Mesenchymal stem cell (in vitro differentiated cells and primary cell): ENCODE measurements at regions not wholly inside any gene's neighbourhood (a gene's known extent, or its start where the extent isn't known, plus 50 kb on each side); places are given as distances from the start of the nearest gene placed in this dataset.
A peak's percentile ranks its signal among the peaks of the same experiment; 100 is the strongest.

ENCODE experiments used
- DNase-seq: peaks from one replicate; pipeline ENCODE4 v3.0.0-alpha.2; 2013
- H2AFZ ChIP-seq: one replicate; pipeline ENCODE4 v1.6.1; 2013; ENCODE audit warnings: low read depth, mild to moderate bottlenecking, control low read depth, inconsistent platforms, low read length, moderate library complexity
- H2AK5ac ChIP-seq: 2 replicates; pipeline ENCODE4 v1.6.1; 2013; ENCODE audit warnings: low read length, moderate library complexity, mild to moderate bottlenecking, inconsistent platforms; ENCODE audit not compliant: severe bottlenecking
- H2BK120ac ChIP-seq: one replicate; pipeline ENCODE4 v1.6.1; 2013; ENCODE audit warnings: low read depth, mild to moderate bottlenecking, inconsistent platforms, low read length, moderate library complexity
- H2BK12ac ChIP-seq, 2 experiments: one replicate each; pipeline ENCODE4 v1.6.1; 2013; ENCODE audit warnings: inconsistent platforms in 2 of 2, low read length in 2 of 2, mild to moderate bottlenecking in 2 of 2, moderate library complexity in 2 of 2, control low read depth in 1 of 2
- H2BK15ac ChIP-seq: one replicate; pipeline ENCODE4 v1.6.1; 2013; ENCODE audit warnings: mild to moderate bottlenecking, low read depth, inconsistent platforms; ENCODE audit not compliant: poor library complexity, severe bottlenecking
- H2BK5ac ChIP-seq: 2 replicates; pipeline ENCODE4 v1.6.1; 2013; ENCODE audit warnings: low read depth, mild to moderate bottlenecking, low read length, control low read depth, inconsistent platforms; ENCODE audit not compliant: poor library complexity, severe bottlenecking
- H3K14ac ChIP-seq, 2 experiments: one replicate each; pipeline ENCODE4 v1.6.1; 2013; ENCODE audit warnings: inconsistent platforms in 2 of 2, low read length in 2 of 2, control low read depth in 1 of 2, mild to moderate bottlenecking in 1 of 2, moderate library complexity in 1 of 2
- H3K18ac ChIP-seq, 2 experiments: one replicate each; pipeline ENCODE4 v1.6.1; 2013; ENCODE audit warnings: inconsistent platforms in 2 of 2, low read length in 2 of 2, control low read depth in 1 of 2, low read depth in 1 of 2, mild to moderate bottlenecking in 1 of 2
- H3K23ac ChIP-seq, 2 experiments: one replicate each; pipeline ENCODE4 v1.6.1; 2013; ENCODE audit warnings: inconsistent platforms in 2 of 2, low read length in 2 of 2, mild to moderate bottlenecking in 2 of 2, moderate library complexity in 2 of 2, control low read depth in 1 of 2
- H3K27ac ChIP-seq: 2 replicates; pipeline ENCODE4 v1.5.1; 2013; ENCODE audit warnings: mild to moderate bottlenecking, moderate library complexity, low read length, control low read depth, inconsistent platforms; ENCODE audit not compliant: poor library complexity, severe bottlenecking
- H3K27me3 ChIP-seq, 2 experiments: 2 replicates each; pipeline versions ENCODE4 v1.6.1 to v1.7.0; 2013; ENCODE audit warnings: low read length in 2 of 2, mild to moderate bottlenecking in 2 of 2, moderate library complexity in 2 of 2, control low read depth in 1 of 2, inconsistent platforms in 1 of 2; ENCODE audit not compliant: control insufficient read depth in 1 of 2, insufficient read depth in 1 of 2
- H3K36me3 ChIP-seq, 2 experiments: 2 replicates each; pipeline versions ENCODE4 v1.6.1 to v1.7.0; 2013; ENCODE audit warnings: low read length in 2 of 2, control low read depth in 1 of 2, inconsistent platforms in 1 of 2, low read depth in 1 of 2, mild to moderate bottlenecking in 1 of 2; ENCODE audit not compliant: insufficient read depth in 2 of 2, control insufficient read depth in 1 of 2
- H3K4ac ChIP-seq, 2 experiments: one replicate each; pipeline ENCODE4 v1.6.1; 2013; ENCODE audit warnings: inconsistent platforms in 2 of 2, low read length in 2 of 2, mild to moderate bottlenecking in 2 of 2, moderate library complexity in 2 of 2, control low read depth in 1 of 2, low read depth in 1 of 2
- H3K4me1 ChIP-seq: 2 replicates; pipeline ENCODE4 v1.6.1; 2013; ENCODE audit warnings: low read depth, low read length, control low read depth; ENCODE audit not compliant: control insufficient read depth, insufficient read depth
- H3K4me2 ChIP-seq: 2 replicates; pipeline ENCODE4 v1.6.1; 2013; ENCODE audit warnings: low read length, mild to moderate bottlenecking, inconsistent platforms; ENCODE audit not compliant: poor library complexity, severe bottlenecking
- H3K4me3 ChIP-seq, 2 experiments: 2 replicates each; pipeline versions ENCODE4 v1.5.1 to v1.7.0; 2013; ENCODE audit warnings: low read length in 2 of 2, mild to moderate bottlenecking in 2 of 2, control low read depth in 1 of 2, low read depth in 1 of 2; ENCODE audit not compliant: insufficient read depth in 1 of 2
- H3K79me1 ChIP-seq: replicated peaks from 2 replicates; pipeline ENCODE4 v1.6.1; 2013; ENCODE audit warnings: mild to moderate bottlenecking, control low read depth, low read length, inconsistent platforms; ENCODE audit not compliant: poor library complexity, severe bottlenecking
- H3K9ac ChIP-seq: 2 replicates; pipeline ENCODE4 v1.7.0; 2013; ENCODE audit warnings: mild to moderate bottlenecking, low read length, moderate library complexity
- H3K9me3 ChIP-seq: 2 replicates; pipeline ENCODE4 v1.7.0; 2013; ENCODE audit warnings: mild to moderate bottlenecking, low read length; ENCODE audit not compliant: control insufficient read depth
- H4K8ac ChIP-seq: one replicate; pipeline ENCODE4 v1.6.1; 2013; ENCODE audit warnings: inconsistent platforms, mild to moderate bottlenecking, low read length, moderate library complexity
- H4K91ac ChIP-seq: one replicate; pipeline ENCODE4 v1.6.1; 2013; ENCODE audit warnings: mild to moderate bottlenecking, low read length, inconsistent platforms
- WGBS: methylation state at CpG from one replicate; pipeline ENCODE4 v1.1.7; 2013; ENCODE audit warnings: mixed read lengths; 5-methylcytosine and 5-hydroxymethylcytosine counted together

- H2BK5ac ChIP-seq: no peak overlapping the region
- no peaks in the 10 kb centered on the region for H3K36me3 ChIP-seq
- no peak for DNase-seq
- no peak overlapping the region for H3K4me2 ChIP-seq
- no CpG with 5 or more reads among the region's 1 CpG for WGBS
- no peaks in the 10 kb centered on the region for H3K79me1 ChIP-seq
- no peaks in the 10 kb centered on the region for H3K9me3 ChIP-seq
- H3K27ac ChIP-seq: no peak overlapping the region
- no peak overlapping the region for H2BK120ac ChIP-seq
- no peak overlapping the region for H2BK15ac ChIP-seq
- no peak overlapping the region for H3K18ac ChIP-seq
- H3K9ac ChIP-seq: no peak overlapping the region
- H3K14ac ChIP-seq: no peak overlapping the region
- H3K4ac ChIP-seq: no peak overlapping the region
- no peak overlapping the region for H3K4me3 ChIP-seq
- H3K27me3 ChIP-seq: peaks cover 0 to 4% of the 10 kb centered on the region in 2 experiments
- no peak overlapping the region for H3K23ac ChIP-seq
- no peak overlapping the region for H4K91ac ChIP-seq
- peaks cover 6% of the 10 kb centered on the region for H3K4me1 ChIP-seq
- H4K8ac ChIP-seq: no peak overlapping the region
- no peak overlapping the region for H2AFZ ChIP-seq
- no peak overlapping the region for H2BK12ac ChIP-seq
- no peak overlapping the region for H2AK5ac ChIP-seq
Observed at GRCh38 chr6:151166180-151166579, 73.6 kb upstream of the AKAP12 start.

- Histone ChIP-seq H3K27ac (no peak overlapping the region), H3K14ac (no peak overlapping the region), H4K8ac (no peak overlapping the region), H2AFZ (no peak overlapping the region), H3K4me3 (no peak overlapping the region), H3K23ac (no peak overlapping the region), H2AK5ac (no peak overlapping the region), H2BK12ac (no peak overlapping the region), H3K4ac (no peak overlapping the region), H3K4me2 (no peak overlapping the region), H2BK120ac (no peak overlapping the region), H3K79me1 (no peaks in the 10 kb centered on the region), H2BK5ac (no peak overlapping the region), H3K9ac (no peak overlapping the region), H3K27me3 (no peaks in the 10 kb centered on the region), H3K9me3 (no peaks in the 10 kb centered on the region), H2BK15ac (no peak overlapping the region), H3K36me3 (no peaks in the 10 kb centered on the region), H3K18ac (no peak overlapping the region), H3K4me1 (peaks cover 2% of the 10 kb centered on the region), H4K91ac (no peak overlapping the region)
- WGBS: 89% methylated on average over 7 of the region's 7 CpGs
- no peak for DNase-seq
Observed at GRCh38 chr6:151167034-151167433, 72.7 kb upstream of the AKAP12 start.

- Histone ChIP-seq H3K4me2 (no peak overlapping the region), H2AFZ (no peak overlapping the region), H3K4ac (no peak overlapping the region), H2BK15ac (no peak overlapping the region), H3K79me1 (no peaks in the 10 kb centered on the region), H3K27me3 (no peaks in the 10 kb centered on the region), H3K18ac (no peak overlapping the region), H4K8ac (no peak overlapping the region), H3K4me3 (no peak overlapping the region), H3K14ac (no peak overlapping the region), H3K4me1 (no peaks in the 10 kb centered on the region), H2BK5ac (no peak overlapping the region), H3K23ac (no peak overlapping the region), H2BK12ac (no peak overlapping the region), H2AK5ac (peak overlapping the region; percentile 10), H3K9ac (no peak overlapping the region), H3K9me3 (no peaks in the 10 kb centered on the region), H3K27ac (no peak overlapping the region), H2BK120ac (no peak overlapping the region), H4K91ac (no peak overlapping the region), H3K36me3 (no peaks in the 10 kb centered on the region)
- no peak for DNase-seq
- WGBS: 89% methylated on average over 5 of the region's 10 CpGs
Observed at GRCh38 chr6:151170622-151171246, 69.0 kb upstream of the AKAP12 start.

- H3K14ac ChIP-seq: no peak overlapping the region
- H2BK15ac ChIP-seq: no peak overlapping the region
- H3K4me1 ChIP-seq: no peaks in the 10 kb centered on the region
- no peak for DNase-seq
- no peak overlapping the region for H4K91ac ChIP-seq
- H2BK12ac ChIP-seq: no peak overlapping the region
- no peak overlapping the region for H2BK120ac ChIP-seq
- no peak overlapping the region for H3K4me3 ChIP-seq
- H3K27me3 ChIP-seq: no peaks in the 10 kb centered on the region
- no peak overlapping the region for H3K9ac ChIP-seq
- no peak overlapping the region for H2BK5ac ChIP-seq
- H2AFZ ChIP-seq: no peak overlapping the region
- no peak overlapping the region for H3K18ac ChIP-seq
- H3K36me3 ChIP-seq: no peaks in the 10 kb centered on the region
- no CpG with 5 or more reads among the region's 3 CpGs for WGBS
- H3K23ac ChIP-seq: no peak overlapping the region
- no peak overlapping the region for H3K4me2 ChIP-seq
- H3K27ac ChIP-seq: no peak overlapping the region
- no peak overlapping the region for H2AK5ac ChIP-seq
- no peak overlapping the region for H4K8ac ChIP-seq
- no peaks in the 10 kb centered on the region for H3K9me3 ChIP-seq
- no peaks in the 10 kb centered on the region for H3K79me1 ChIP-seq
- no peak overlapping the region for H3K4ac ChIP-seq
Observed at GRCh38 chr6:151172751-151173150, 67.0 kb upstream of the AKAP12 start.
